ENCODE measurements at regions not wholly inside any gene's neighbourhood (a gene's known extent, or its start where the extent isn't known, plus 50 kb on each side); places are given as distances from the start of the nearest gene placed in this dataset.

GRCh38 chr9:87102126-87102525, 154.8 kb upstream of the GAS1 start:
- no peak overlapping the region for H3K27ac ChIP-seq
- 88 to 94% methylated on average over 4 of the region's 4 CpGs for WGBS, 2 donors
- H3K4me1 ChIP-seq, result peaks cover 0 to 6% (median 0%) of the 10 kb centered on the region in 9 donors
- H3K9me3 ChIP-seq, result no peaks in the 10 kb centered on the region
- ATAC-seq, result no peak
- no peak overlapping the region for H3K4me3 ChIP-seq
- peaks cover 0 to 13% (median 0%) of the 10 kb centered on the region in 7 donors for H3K27me3 ChIP-seq
- intact Hi-C loops (cut with DNase I), result no loop called here
- no peak for TF ChIP-seq CTCF (IDR thresholded peaks at IDR 0.05)
- H3K36me3 ChIP-seq, result no peaks in the 10 kb centered on the region
- no peak for DNase-seq

- intact Hi-C loops (cut with DNase I), result no loop called here
- Histone ChIP-seq H3K4me3 (no peak overlapping the region), H3K9me3 (peaks cover 0 to 15% (median 0%) of the 10 kb centered on the region in 11 donors), H3K27me3 (peaks cover 0 to 5% (median 0%) of the 10 kb centered on the region in 7 donors), H3K36me3 (no peaks in the 10 kb centered on the region), H3K27ac (no peak overlapping the region), H3K4me1 (peaks cover 0 to 15% (median 7%) of the 10 kb centered on the region in 9 donors)
- peak in 2 of 9 donors; percentile 10 to 13 for TF ChIP-seq CTCF (IDR thresholded peaks at IDR 0.05)
- ATAC-seq (no peak), DNase-seq (no peak)
- WGBS, 2 donors, result 93% methylated on average over 1 of the region's 1 CpG
These were observed 159.8 kb upstream of the GAS1 start for GRCh38 chr9:87107072-87107471.

GRCh38 chr9:87108661-87109060, 161.4 kb upstream of the GAS1 start:
- TF ChIP-seq CTCF (IDR thresholded peaks at IDR 0.05), result no peak
- Histone ChIP-seq H3K36me3 (no peaks in the 10 kb centered on the region), H3K9me3 (peaks cover 0 to 15% (median 0%) of the 10 kb centered on the region in 11 donors), H3K4me3 (no peak overlapping the region), H3K4me1 (peaks cover 0 to 15% (median 7%) of the 10 kb centered on the region in 9 donors), H3K27ac (peak overlapping the region in 4 of 10 donors; percentile 6 to 48 (median 40)), H3K27me3 (peaks cover 0 to 3% (median 0%) of the 10 kb centered on the region in 7 donors)
- ATAC-seq, result peak; percentile 57 to 91 (median 79)
- 30 to 31% methylated on average over 1 of the region's 1 CpG for WGBS, 2 donors
- intact Hi-C loops (cut with DNase I), result no loop called here
- DNase-seq, result peak in 1 of 2 donors; percentile 66

- ATAC-seq (peak in 3 of 8 donors; percentile 28 to 62 (median 37)), DNase-seq (no peak)
- Histone ChIP-seq H3K9me3 (peaks cover 0 to 15% (median 0%) of the 10 kb centered on the region in 11 donors), H3K27me3 (peaks cover 0 to 3% (median 0%) of the 10 kb centered on the region in 7 donors), H3K4me1 (peaks cover 0 to 15% (median 7%) of the 10 kb centered on the region in 9 donors), H3K27ac (peak overlapping the region in 6 of 10 donors; percentile 3 to 48 (median 22)), H3K36me3 (no peaks in the 10 kb centered on the region), H3K4me3 (no peak overlapping the region)
- WGBS, 2 donors, result 96 to 100% methylated on average over 2 of the region's 2 CpGs
- no peak for TF ChIP-seq CTCF (IDR thresholded peaks at IDR 0.05)
- intact Hi-C loops (cut with DNase I), result no loop called here
These were observed 161.9 kb upstream of the GAS1 start for GRCh38 chr9:87109231-87109631.
